Posterior vena cava (tissue), 2 donors: ENCODE measurements at regions not wholly inside any gene's neighbourhood (a gene's known extent, or its start where the extent isn't known, plus 50 kb on each side); places are given as distances from the start of the nearest gene placed in this dataset.

Source experiments
- DNase-seq: peaks from one replicate; pipeline ENCODE4 v3.0.0-alpha.2; 2020; ENCODE audit warnings: low spot score
- intact Hi-C, 2 donors: fragments of 100-400 bp; cut with DNase I; formaldehyde crosslinking; loops; one replicate each; pipeline versions ENCODE4 v1.14.1 to v1.14.2; 2022 to 2023
- donor health status: DM: yes; HTN: yes; CAD: no.
- donor health status: DM: yes; HTN: yes; CAD: no.

DNA sequence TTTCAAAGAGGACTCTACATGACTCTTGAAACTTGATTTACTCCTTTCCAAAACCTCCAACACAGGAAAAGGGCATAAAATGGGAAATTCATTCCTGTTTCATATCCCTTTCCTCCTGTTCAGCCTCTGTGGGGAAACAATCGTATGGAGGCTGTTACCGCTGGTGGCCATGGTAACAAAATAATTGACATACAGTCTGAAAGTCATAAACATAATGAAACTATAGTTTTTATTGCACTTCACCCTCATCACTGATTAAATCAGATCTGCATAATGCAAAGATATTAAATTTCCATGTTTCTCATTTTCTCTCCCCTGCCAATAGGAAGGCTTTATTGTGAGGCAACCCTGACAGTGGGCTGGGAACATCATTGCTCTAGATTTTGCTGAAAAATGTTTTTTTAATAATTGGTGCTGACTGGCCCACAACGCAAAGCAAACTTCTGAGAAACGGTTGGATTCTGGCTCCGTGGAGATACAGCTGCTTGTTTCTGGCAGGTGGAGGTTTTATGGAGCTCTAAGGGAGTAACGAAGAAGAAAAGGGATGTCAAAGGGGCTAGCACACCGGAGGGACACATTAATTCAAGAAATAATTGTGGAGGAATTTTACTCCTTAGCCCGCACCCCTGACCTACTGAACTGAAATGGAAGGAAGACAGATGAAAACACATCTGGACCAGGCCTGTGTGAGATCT, 154.2 kb upstream of the SHISA6 start:
- no peak for DNase-seq
- intact Hi-C loops: no loop called here

DNA sequence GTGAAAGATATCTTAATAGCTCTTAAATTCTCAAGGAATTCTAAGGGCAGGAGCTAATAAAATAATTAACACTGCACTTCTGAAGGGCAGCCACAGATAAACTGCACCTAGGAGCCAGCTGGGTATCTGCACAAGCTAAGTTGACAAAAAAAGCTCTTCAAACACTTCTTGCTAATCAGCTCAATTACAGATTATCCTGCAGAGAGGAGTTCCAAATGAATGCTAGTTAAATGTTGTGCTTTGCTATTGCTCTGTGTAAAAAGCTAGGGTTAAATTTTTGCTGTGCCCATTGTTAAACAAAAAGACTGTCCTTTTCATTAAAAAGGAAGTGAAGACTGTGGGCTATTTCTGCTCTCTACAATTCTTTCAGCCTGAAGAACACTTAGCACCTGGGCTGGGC, 158.5 kb upstream of the SHISA6 start:
- DNase-seq: no peak
- intact Hi-C loops: no loop called here

DNA sequence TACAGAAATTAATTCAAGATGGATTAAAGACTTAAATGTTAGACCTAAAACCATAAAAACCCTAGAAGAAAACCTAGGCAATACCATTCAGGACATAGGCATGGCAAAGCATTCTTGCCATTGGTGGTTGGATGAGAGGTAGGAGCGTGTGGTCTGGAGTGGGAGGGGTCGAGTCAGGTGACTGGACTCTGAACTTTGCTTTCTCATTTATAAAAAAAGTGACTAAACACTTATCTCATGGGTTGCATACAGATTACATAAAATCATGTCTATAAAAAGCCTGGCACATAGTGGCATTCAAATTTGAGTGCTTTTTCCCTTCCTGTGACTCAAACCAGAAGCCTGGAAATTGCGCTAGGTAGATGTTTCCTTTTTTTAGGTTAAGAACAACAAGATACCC, 159.7 kb upstream of the SHISA6 start:
- DNase-seq: no peak
- intact Hi-C loops: no loop called here

DNA sequence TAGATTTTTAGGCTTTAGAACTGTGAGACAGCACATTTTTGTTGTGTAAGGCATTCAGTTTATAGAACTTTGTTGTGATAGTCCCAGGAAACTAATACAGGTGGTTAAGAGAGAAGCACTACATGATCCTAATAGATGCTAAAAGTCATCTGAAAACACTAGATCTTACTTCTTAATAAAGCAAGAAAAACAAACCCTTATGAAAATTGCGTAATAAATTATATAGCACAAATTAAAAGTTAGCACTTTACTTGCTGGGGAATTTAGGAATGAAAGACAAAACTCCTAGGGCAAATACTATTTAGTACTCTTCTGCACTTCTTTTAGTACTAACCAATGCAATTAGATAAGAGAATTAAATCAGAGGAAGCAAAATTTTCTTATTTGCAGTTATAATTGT, 163.3 kb upstream of the SHISA6 start:
- intact Hi-C loops: no loop called here
- DNase-seq: no peak

- intact Hi-C loops: no loop called here
- DNase-seq: no peak
Measured at GRCh38 chr17:11074451-11074850, 166.6 kb upstream of the SHISA6 start.

GRCh38 chr17:11056926-11057325, 184.1 kb upstream of the SHISA6 start:
- intact Hi-C loops: no loop called here
- no peak for DNase-seq

- intact Hi-C loops: no loop called here
- DNase-seq: no peak
Measured at GRCh38 chr17:11053846-11054245, 187.2 kb upstream of the SHISA6 start.

GRCh38 chr17:11049539-11049938, 191.5 kb upstream of the SHISA6 start:
- intact Hi-C loops: no loop called here
- DNase-seq: no peak

- DNase-seq: no peak
- intact Hi-C loops: no loop called here
Measured at GRCh38 chr17:11047228-11047627, 193.8 kb upstream of the SHISA6 start.

DNA sequence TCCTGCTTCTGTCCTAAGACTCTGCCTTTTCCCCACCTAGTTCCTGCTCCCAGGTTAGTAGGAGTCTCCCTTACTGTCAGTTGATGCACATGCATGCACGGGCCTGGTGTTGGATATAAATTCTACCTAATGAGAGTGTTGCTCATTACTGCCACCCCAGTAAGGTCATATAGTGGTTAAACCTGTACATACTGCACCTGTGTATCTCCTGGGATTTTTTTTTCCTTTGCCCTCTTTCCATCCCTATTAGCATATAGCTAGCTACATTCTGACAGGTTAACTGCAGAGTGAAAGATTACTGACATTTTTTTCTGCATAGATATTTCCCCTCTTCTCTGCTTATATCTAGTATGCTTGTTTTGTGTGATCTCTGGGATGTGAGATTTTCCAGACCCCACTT, 201.5 kb upstream of the PIRT start:
- intact Hi-C loops: no loop called here
- no peak for DNase-seq

- no peak for DNase-seq
- intact Hi-C loops: no loop called here
Measured at GRCh38 chr17:11035681-11036080, 197.8 kb upstream of the PIRT start.

DNA sequence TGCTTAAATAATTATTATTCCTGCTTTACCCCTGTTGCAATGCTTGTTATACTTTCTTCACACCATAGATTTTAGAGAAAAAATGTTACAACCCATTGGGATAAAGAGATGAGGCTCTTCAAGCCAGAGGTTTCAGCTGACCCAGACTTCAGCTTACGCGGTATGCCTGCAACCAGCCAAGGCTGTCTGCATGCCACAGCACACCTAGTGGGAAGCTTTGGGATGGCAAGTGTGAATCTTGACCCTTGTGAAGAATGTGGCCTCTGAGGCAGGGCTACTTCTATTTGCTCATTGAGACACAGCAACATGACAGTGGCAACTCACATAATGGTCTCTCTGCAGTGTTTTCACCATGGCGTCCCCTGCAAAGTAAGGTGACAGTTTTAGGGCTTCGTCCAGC, 193.9 kb upstream of the PIRT start:
- DNase-seq: no peak
- intact Hi-C loops: no loop called here

DNA sequence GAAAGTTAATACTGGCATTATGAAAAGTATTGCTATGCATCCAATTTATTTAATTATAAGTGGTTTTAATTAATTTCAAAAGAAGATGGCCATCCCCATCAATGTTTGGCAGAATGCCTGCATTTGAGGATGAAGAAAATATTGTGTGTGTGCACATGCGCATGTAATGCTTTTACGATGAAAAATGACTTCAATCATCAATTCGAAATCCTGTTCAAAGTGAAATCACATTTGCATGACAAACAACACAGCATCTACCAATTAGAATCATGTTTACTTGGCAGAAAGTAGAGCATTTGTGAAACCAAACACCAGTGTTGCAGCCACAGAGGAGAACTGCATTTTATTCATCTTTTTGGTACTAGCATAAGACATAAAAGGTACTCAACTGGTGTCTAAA, 191.9 kb upstream of the PIRT start:
- intact Hi-C loops: no loop called here
- DNase-seq: no peak

- DNase-seq: no peak
- intact Hi-C loops: no loop called here
Measured at GRCh38 chr17:11028349-11028748, 190.5 kb upstream of the PIRT start.

GRCh38 chr17:11026903-11027302, 189.0 kb upstream of the PIRT start:
- intact Hi-C loops: no loop called here
- DNase-seq: no peak

GRCh38 chr17:11023639-11024479, 186.0 kb upstream of the PIRT start:
- intact Hi-C loops: no loop called here
- no peak for DNase-seq

DNA sequence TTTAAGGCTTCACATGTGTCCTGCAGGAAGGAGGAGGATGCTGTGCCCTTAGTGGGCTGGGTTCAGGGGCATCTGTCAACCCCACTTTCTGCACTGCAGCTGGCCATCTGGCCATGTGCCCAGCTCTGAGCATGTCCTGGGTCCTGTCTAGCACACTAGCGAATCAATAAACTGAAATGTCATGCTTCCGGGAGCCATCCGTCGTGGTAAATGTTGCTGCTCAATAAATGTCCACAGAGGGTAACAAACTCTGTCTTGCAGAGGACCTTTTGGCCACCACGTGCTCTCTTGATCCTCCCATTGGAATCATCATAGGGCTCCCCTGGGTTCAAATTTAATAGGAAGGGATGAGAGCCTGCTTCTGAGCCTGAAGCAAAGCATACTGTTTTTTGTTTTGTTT, 168.6 kb upstream of the PIRT start:
- no peak for DNase-seq
- intact Hi-C loops: no loop called here

DNA sequence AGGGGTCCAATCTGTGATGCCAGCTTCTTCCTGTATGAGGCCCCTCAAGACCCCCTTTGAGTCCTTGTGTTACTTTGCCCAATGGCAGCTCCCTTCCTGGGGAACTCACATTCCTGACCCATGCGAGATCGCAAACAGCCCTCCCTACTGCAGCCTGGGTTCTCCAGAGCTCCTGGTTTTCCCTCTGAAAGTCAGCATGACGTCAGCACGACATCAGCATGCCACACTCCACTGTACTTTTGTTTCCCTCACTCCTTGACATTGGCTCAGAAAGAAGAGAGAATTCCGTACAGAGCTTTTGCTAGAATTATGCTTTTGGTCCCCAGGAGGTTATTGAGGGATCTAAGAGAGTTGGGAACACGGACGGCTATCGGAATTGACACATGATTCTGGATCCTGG, 168.1 kb upstream of the PIRT start:
- intact Hi-C loops: no loop called here
- no peak for DNase-seq

- no peak for DNase-seq
- intact Hi-C loops: no loop called here
Measured at GRCh38 chr17:11002417-11002816, 164.5 kb upstream of the PIRT start.

DNA sequence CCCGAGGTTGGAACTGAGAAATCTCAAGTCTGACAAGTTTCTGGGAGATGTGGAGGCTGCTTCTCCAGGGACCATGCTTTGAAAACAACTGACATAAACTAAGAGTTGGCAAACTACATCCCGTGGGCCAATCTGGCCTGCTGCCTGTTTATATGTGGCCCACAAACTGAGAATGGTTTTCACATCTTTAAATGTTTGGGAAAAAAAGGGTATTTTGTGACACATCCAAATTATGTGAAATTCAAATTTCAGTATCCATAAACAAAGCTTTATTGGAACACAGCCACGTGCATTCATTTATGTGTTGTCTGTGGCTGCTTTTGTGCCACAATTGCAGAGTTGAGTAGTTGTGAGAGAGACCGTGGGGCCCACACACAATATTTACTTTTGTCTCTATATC, 163.8 kb upstream of the PIRT start:
- intact Hi-C loops: no loop called here
- DNase-seq: no peak

- no peak for DNase-seq
- intact Hi-C loops: no loop called here
Measured at GRCh38 chr17:10999484-10999883, 161.6 kb upstream of the PIRT start.
